GM23248 (cell line): ENCODE measurements at regions not wholly inside any gene's neighbourhood (a gene's known extent, or its start where the extent isn't known, plus 50 kb on each side); places are given as distances from the start of the nearest gene placed in this dataset.

Experiments used
- DNase-seq: peaks from one replicate; pipeline ENCODE4 v3.0.0-alpha.2; 2015
- H2AFZ ChIP-seq: fragments of 200-600 bp; sonication (generic); 2 replicates; pipeline ENCODE4 v1.6.1; 2016; ENCODE audit warnings: antibody characterized with exemption
- H3F3A ChIP-seq: fragments of 200-600 bp; sonication (generic); 2 replicates; pipeline ENCODE4 v1.6.1; 2016; ENCODE audit warnings: mild to moderate bottlenecking, antibody characterized with exemption, mixed run types; ENCODE audit not compliant: insufficient read depth
- H3K27ac ChIP-seq: fragments of 200-600 bp; sonication (generic); 2 replicates; pipeline ENCODE4 v1.5.1; 2016; ENCODE audit warnings: mild to moderate bottlenecking
- H3K27me3 ChIP-seq: fragments of 200-600 bp; sonication (generic); replicated peaks from 2 replicates; pipeline ENCODE4 v1.6.1; 2016; ENCODE audit warnings: mild to moderate bottlenecking; ENCODE audit not compliant: insufficient read depth
- H3K36me3 ChIP-seq: fragments of 200-600 bp; sonication (generic); 2 replicates; pipeline ENCODE4 v1.6.1; 2016; ENCODE audit warnings: low read depth, mild to moderate bottlenecking
- H3K4me1 ChIP-seq: fragments of 200-600 bp; sonication (generic); 2 replicates; pipeline ENCODE4 v1.6.1; 2016; ENCODE audit warnings: mild to moderate bottlenecking; ENCODE audit not compliant: insufficient read depth
- H3K4me2 ChIP-seq: fragments of 200-600 bp; sonication (generic); one replicate; pipeline ENCODE4 v1.6.1; 2016; ENCODE audit warnings: mild to moderate bottlenecking; ENCODE audit not compliant: unreplicated experiment
- H3K4me3 ChIP-seq: fragments of 200-600 bp; sonication (generic); 2 replicates; pipeline ENCODE4 v1.5.1; 2016; ENCODE audit warnings: mild to moderate bottlenecking
- H3K79me2 ChIP-seq: fragments of 200-600 bp; sonication (generic); 2 replicates; pipeline ENCODE4 v1.6.1; 2016; ENCODE audit warnings: mild to moderate bottlenecking; ENCODE audit not compliant: insufficient read depth
- H3K9ac ChIP-seq: fragments of 200-600 bp; sonication (generic); 2 replicates; pipeline ENCODE4 v1.6.1; 2016; ENCODE audit warnings: mild to moderate bottlenecking
- H3K9me2 ChIP-seq: fragments of 200-600 bp; sonication (generic); 2 replicates; pipeline ENCODE4 v1.6.1; 2016; ENCODE audit warnings: mixed run types, mild to moderate bottlenecking, moderate library complexity; ENCODE audit not compliant: insufficient read depth
- H3K9me3 ChIP-seq: fragments of 200-600 bp; sonication (generic); one replicate; pipeline ENCODE4 v1.6.1; 2017; ENCODE audit warnings: low read depth
- H4K20me1 ChIP-seq: fragments of 200-600 bp; sonication (generic); 2 replicates; pipeline ENCODE4 v1.6.0; 2016; ENCODE audit not compliant: insufficient read depth
- EZH2 ChIP-seq: fragments of 200-600 bp; sonication (generic); IDR thresholded peaks from 2 replicates; pipeline ENCODE4 v1.6.1; 2018; ENCODE audit warnings: antibody characterized with exemption, mild to moderate bottlenecking; ENCODE audit not compliant: insufficient read depth, poor library complexity, severe bottlenecking
- EZH2phosphoT487 ChIP-seq: fragments of 200-600 bp; sonication (generic); IDR thresholded peaks from 2 replicates; pipeline ENCODE4 v1.6.1; 2018; ENCODE audit warnings: antibody characterized with exemption, moderate library complexity, mild to moderate bottlenecking, low read depth; ENCODE audit not compliant: insufficient read depth
- WGBS, 2 experiments: methylation state at CpG; one replicate each; pipeline ENCODE4 v1.1.6; 2015 to 2017; ENCODE audit warnings: low lambda C conversion rate in 2 of 2, low coverage in 1 of 2; ENCODE audit errors: missing lambda C conversion rate in 2 of 2; 5-methylcytosine and 5-hydroxymethylcytosine counted together
- in situ Hi-C: fragments of 300-500 bp; cut with MboI; formaldehyde crosslinking; loops from 2 replicates; pipeline ENCODE4 v1.15.0; 2020

GRCh38 chr5:100260968-100261367, 274.2 kb upstream of the FAM174A start:
- Histone ChIP-seq H2AFZ (no peak overlapping the region), H3K27me3 (no peaks in the 10 kb centered on the region), H3K36me3 (no peaks in the 10 kb centered on the region), H3K9me3 (no peaks in the 10 kb centered on the region), H3K9ac (no peak overlapping the region), H3K9me2 (no peaks in the 10 kb centered on the region), H3K4me2 (no peak overlapping the region), H3K79me2 (no peaks in the 10 kb centered on the region), H3K4me3 (no peak overlapping the region), H4K20me1 (no peaks in the 10 kb centered on the region), H3F3A (no peaks in the 10 kb centered on the region), H3K4me1 (no peaks in the 10 kb centered on the region), H3K27ac (no peak overlapping the region)
- no peak for DNase-seq
- 21 to 26% methylated on average over 2 of the region's 2 CpGs for WGBS, 2 experiments
- TF ChIP-seq EZH2phosphoT487: no peak
- TF ChIP-seq EZH2: no peak
- in situ Hi-C loops: no loop called here

DNA sequence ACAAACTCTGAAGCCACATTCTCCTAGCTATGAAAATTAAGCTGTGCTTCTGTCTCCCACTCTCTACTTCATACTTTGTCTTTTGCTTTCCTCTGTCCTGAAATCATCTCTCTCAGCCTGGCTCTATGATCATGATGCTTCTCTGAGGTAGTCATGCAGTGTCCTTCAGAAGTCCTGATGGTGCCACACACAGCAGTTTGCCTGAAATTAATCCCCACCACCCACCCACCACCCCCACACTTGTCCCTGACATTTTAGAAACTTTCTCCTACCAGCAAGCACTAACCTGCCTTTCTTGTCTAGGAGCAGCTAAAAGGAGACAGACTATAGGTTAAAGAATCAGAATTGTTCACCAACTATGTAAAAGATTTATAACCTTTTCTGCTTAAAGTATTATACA, 282.2 kb upstream of the FAM174A start:
- no peak overlapping the region for H3K4me2 ChIP-seq
- H2AFZ ChIP-seq: no peak overlapping the region
- H3K9ac ChIP-seq: no peak overlapping the region
- H3K27me3 ChIP-seq: no peaks in the 10 kb centered on the region
- no peaks in the 10 kb centered on the region for H3K9me3 ChIP-seq
- no peaks in the 10 kb centered on the region for H3K9me2 ChIP-seq
- in situ Hi-C loops: no loop called here
- H3K27ac ChIP-seq: no peak overlapping the region
- TF ChIP-seq EZH2phosphoT487: no peak
- TF ChIP-seq EZH2: no peak
- no peak overlapping the region for H3K4me3 ChIP-seq
- H4K20me1 ChIP-seq: no peaks in the 10 kb centered on the region
- DNase-seq: no peak
- no peaks in the 10 kb centered on the region for H3K79me2 ChIP-seq
- no peaks in the 10 kb centered on the region for H3K36me3 ChIP-seq
- H3K4me1 ChIP-seq: no peaks in the 10 kb centered on the region
- H3F3A ChIP-seq: no peaks in the 10 kb centered on the region

DNA sequence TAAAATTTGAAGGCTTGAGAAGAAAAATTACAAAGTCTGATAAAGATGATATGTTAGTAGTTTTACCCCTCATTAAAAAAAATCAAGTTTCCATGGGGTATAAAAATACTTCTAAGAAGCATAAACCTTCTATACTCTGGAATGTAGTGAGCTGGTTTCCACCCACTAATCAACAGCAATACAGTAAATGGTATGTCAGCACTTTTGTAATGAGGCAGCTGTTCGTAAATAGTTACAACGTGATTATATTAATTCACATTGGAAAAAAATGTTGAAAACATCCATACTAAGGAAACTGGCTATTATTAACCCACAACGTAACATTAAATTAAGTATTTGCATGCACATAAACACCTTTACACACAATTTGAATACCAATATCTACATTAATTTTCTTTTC, 283.1 kb upstream of the FAM174A start:
- Histone ChIP-seq H3F3A (no peaks in the 10 kb centered on the region), H3K27ac (no peak overlapping the region), H3K4me1 (no peaks in the 10 kb centered on the region), H3K9me2 (no peaks in the 10 kb centered on the region), H3K27me3 (no peaks in the 10 kb centered on the region), H3K9ac (no peak overlapping the region), H3K79me2 (no peaks in the 10 kb centered on the region), H4K20me1 (no peaks in the 10 kb centered on the region), H2AFZ (no peak overlapping the region), H3K36me3 (no peaks in the 10 kb centered on the region), H3K4me3 (no peak overlapping the region), H3K9me3 (no peaks in the 10 kb centered on the region), H3K4me2 (no peak overlapping the region)
- TF ChIP-seq EZH2: no peak
- no peak for TF ChIP-seq EZH2phosphoT487
- WGBS, 2 experiments: 25% methylated on average over 3 of the region's 3 CpGs
- in situ Hi-C loops: no loop called here
- no peak for DNase-seq

DNA sequence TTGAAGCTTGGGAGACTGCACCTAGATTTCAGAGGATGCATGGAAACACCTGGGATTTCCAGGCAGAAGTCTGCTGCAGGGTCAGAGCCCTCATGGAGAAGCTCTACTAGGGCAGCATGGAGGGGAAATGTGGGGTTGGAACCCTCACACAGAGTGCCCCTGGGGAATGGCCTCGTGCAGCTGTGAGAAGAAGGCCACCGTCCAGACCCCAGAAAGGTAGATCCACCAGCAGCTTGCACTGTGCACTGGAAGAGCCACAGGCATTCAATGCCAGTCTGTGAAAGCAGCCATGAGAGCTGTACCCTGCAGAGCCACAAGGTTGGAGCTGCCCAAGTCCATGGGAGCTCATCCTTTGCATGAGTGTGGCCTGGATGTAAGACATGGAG, 285.3 kb upstream of the FAM174A start:
- H4K20me1 ChIP-seq: no peaks in the 10 kb centered on the region
- no peak overlapping the region for H2AFZ ChIP-seq
- no peak overlapping the region for H3K9ac ChIP-seq
- TF ChIP-seq EZH2phosphoT487: no peak
- TF ChIP-seq EZH2: no peak
- no peak overlapping the region for H3K27ac ChIP-seq
- no peaks in the 10 kb centered on the region for H3K27me3 ChIP-seq
- DNase-seq: no peak
- H3K9me2 ChIP-seq: no peaks in the 10 kb centered on the region
- no peak overlapping the region for H3K4me3 ChIP-seq
- no peak overlapping the region for H3K4me2 ChIP-seq
- in situ Hi-C loops: no loop called here
- 11 to 19% methylated on average over 2 of the region's 2 CpGs for WGBS, 2 experiments
- no peaks in the 10 kb centered on the region for H3K9me3 ChIP-seq
- H3F3A ChIP-seq: no peaks in the 10 kb centered on the region
- H3K36me3 ChIP-seq: no peaks in the 10 kb centered on the region
- H3K4me1 ChIP-seq: no peaks in the 10 kb centered on the region
- no peaks in the 10 kb centered on the region for H3K79me2 ChIP-seq

DNA sequence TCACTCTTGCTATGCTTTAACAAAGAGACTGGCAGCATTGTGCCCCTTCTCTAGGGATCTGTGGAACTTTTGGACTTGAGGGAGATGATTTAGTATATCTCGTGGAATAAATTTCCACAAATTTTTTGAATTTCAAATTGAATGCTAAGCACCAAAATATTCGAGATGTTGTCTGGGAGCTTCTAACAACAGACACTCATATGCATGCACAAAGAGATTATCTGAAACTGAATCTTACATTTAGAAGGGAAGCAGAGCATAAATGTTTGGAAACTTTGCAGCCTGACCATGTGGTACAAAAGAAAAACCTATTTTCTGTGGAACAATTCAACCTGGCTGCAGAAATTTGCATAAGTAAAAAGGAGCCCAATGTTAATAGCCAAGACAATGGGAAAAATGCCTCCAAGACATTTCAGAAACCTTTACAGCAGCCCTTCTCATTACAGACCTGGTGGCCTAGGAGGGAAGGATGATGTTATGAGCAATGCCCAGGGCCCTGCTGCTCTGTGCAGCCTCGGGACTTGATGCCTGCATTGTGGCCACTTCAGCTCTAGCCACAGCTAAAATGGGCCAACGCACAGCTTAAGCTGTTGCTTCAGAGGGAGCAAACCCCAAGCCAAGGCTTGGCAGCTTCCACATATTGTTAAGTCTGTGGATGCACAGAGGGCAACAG, 285.8 kb upstream of the FAM174A start:
- H3F3A ChIP-seq: no peaks in the 10 kb centered on the region
- 7 to 19% methylated on average over 4 of the region's 4 CpGs for WGBS, 2 experiments
- no peaks in the 10 kb centered on the region for H3K9me2 ChIP-seq
- no peaks in the 10 kb centered on the region for H4K20me1 ChIP-seq
- no peak for DNase-seq
- H3K79me2 ChIP-seq: no peaks in the 10 kb centered on the region
- H3K27ac ChIP-seq: no peak overlapping the region
- no peak overlapping the region for H3K4me3 ChIP-seq
- H3K4me2 ChIP-seq: no peak overlapping the region
- no peaks in the 10 kb centered on the region for H3K27me3 ChIP-seq
- no peak overlapping the region for H3K9ac ChIP-seq
- H3K9me3 ChIP-seq: no peaks in the 10 kb centered on the region
- in situ Hi-C loops: no loop called here
- H2AFZ ChIP-seq: no peak overlapping the region
- no peaks in the 10 kb centered on the region for H3K36me3 ChIP-seq
- TF ChIP-seq EZH2 (no peak), EZH2phosphoT487 (no peak)
- H3K4me1 ChIP-seq: no peaks in the 10 kb centered on the region
